ENCODE measurements at regions not wholly inside any gene's neighbourhood (a gene's known extent, or its start where the extent isn't known, plus 50 kb on each side); places are given as distances from the start of the nearest gene placed in this dataset.
"Not testable (repeated sequence)": the region's sequence is repeated elsewhere in the genome, so short reads cannot be mapped to it uniquely, and the experiment has no call there.

GRCh38 chr9:30058463-30058862, 2326.0 kb upstream of the ACO1 start:
- no peak for DNase-seq (ENCODE audit: low read depth, low spot score)
- H3K9ac ChIP-seq (ENCODE audit: insufficient read length, low read depth) = no peak overlapping the region
- H3K4me3 ChIP-seq (ENCODE audit: insufficient read length, low read depth) = no peak overlapping the region
- no peaks in the 10 kb centered on the region for H3K4me1 ChIP-seq (ENCODE audit: insufficient read depth, insufficient read length)
- no peaks in the 10 kb centered on the region for H3K27me3 ChIP-seq (ENCODE audit: insufficient read depth, insufficient read length)
- TF ChIP-seq YY1 (IDR thresholded peaks at IDR 0.05; ENCODE audit: insufficient read depth, insufficient read length) = no peak
- no peaks in the 10 kb centered on the region for H3K9me3 ChIP-seq (ENCODE audit: insufficient read depth, low read length)
- no peaks in the 10 kb centered on the region for H3K36me3 ChIP-seq (ENCODE audit: insufficient read depth, insufficient read length, low read length)

GRCh38 chr9:30060976-30061375, 2323.5 kb upstream of the ACO1 start:
- DNase-seq (ENCODE audit: low read depth, low spot score) = no peak
- no peaks in the 10 kb centered on the region for H3K9me3 ChIP-seq (ENCODE audit: insufficient read depth, low read length)
- H3K4me3 ChIP-seq (ENCODE audit: insufficient read length, low read depth) = no peak overlapping the region
- no peaks in the 10 kb centered on the region for H3K4me1 ChIP-seq (ENCODE audit: insufficient read depth, insufficient read length)
- no peak overlapping the region for H3K9ac ChIP-seq (ENCODE audit: insufficient read length, low read depth)
- TF ChIP-seq YY1 (IDR thresholded peaks at IDR 0.05; ENCODE audit: insufficient read depth, insufficient read length) = no peak
- TF ChIP-seq ZNF274 (IDR thresholded peaks at IDR 0.05; ENCODE audit: low read depth, low read length) = no peak
- no peak for TF ChIP-seq SUZ12 (IDR thresholded peaks at IDR 0.05; ENCODE audit: extremely low read depth, insufficient read depth, insufficient read length)
- no peaks in the 10 kb centered on the region for H3K36me3 ChIP-seq (ENCODE audit: insufficient read depth, insufficient read length, low read length)
- H3K27me3 ChIP-seq (ENCODE audit: insufficient read depth, insufficient read length) = no peaks in the 10 kb centered on the region

- H3K4me1 ChIP-seq (ENCODE audit: insufficient read depth, insufficient read length) = no peaks in the 10 kb centered on the region
- TF ChIP-seq ZNF274 (IDR thresholded peaks at IDR 0.05; ENCODE audit: low read depth, low read length) (no peak), SUZ12 (IDR thresholded peaks at IDR 0.05; ENCODE audit: extremely low read depth, insufficient read depth, insufficient read length) (no peak), YY1 (IDR thresholded peaks at IDR 0.05; ENCODE audit: insufficient read depth, insufficient read length) (no peak)
- H3K9me3 ChIP-seq (ENCODE audit: insufficient read depth, low read length) = no peaks in the 10 kb centered on the region
- DNase-seq (ENCODE audit: low read depth, low spot score) = no peak
- no peak overlapping the region for H3K9ac ChIP-seq (ENCODE audit: insufficient read length, low read depth)
- H3K36me3 ChIP-seq (ENCODE audit: insufficient read depth, insufficient read length, low read length) = no peaks in the 10 kb centered on the region
- no peak overlapping the region for H3K4me3 ChIP-seq (ENCODE audit: insufficient read length, low read depth)
- H3K27me3 ChIP-seq (ENCODE audit: insufficient read depth, insufficient read length) = no peaks in the 10 kb centered on the region
These were observed 2318.6 kb upstream of the ACO1 start for GRCh38 chr9:30065888-30066287.

DNA sequence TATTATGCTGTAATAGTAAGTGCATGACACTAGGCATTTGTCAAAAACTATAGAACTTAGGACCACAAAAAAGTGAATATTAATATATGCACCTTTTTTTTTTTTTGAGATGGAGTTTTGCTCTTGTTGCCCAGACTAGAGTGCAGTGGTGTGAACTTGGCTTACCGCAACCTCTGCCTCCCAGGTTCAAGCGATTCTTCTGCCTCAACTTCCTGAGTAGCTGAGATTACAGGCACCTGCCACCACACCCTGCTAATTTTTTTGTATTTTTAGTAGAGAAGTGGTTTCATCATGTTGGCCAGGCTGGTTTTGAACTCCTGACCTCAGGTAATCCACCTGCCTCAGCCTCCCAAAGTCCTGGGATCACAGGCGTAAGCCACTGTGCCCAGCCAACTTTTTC, 2315.2 kb upstream of the ACO1 start:
- not testable (repeated sequence) for H3K27me3 ChIP-seq (ENCODE audit: insufficient read depth, insufficient read length); H3K4me3 ChIP-seq (ENCODE audit: insufficient read length, low read depth); H3K36me3 ChIP-seq (ENCODE audit: insufficient read depth, insufficient read length, low read length); H3K4me1 ChIP-seq (ENCODE audit: insufficient read depth, insufficient read length); H3K9me3 ChIP-seq (ENCODE audit: insufficient read depth, low read length); DNase-seq (ENCODE audit: low read depth, low spot score); H3K9ac ChIP-seq (ENCODE audit: insufficient read length, low read depth)

- H3K36me3 ChIP-seq (ENCODE audit: insufficient read depth, insufficient read length, low read length) = no peaks in the 10 kb centered on the region
- no peaks in the 10 kb centered on the region for H3K27me3 ChIP-seq (ENCODE audit: insufficient read depth, insufficient read length)
- no peaks in the 10 kb centered on the region for H3K4me1 ChIP-seq (ENCODE audit: insufficient read depth, insufficient read length)
- peaks cover 6% of the 10 kb centered on the region; the same call in 1 of the 2 replicates for H3K9me3 ChIP-seq (ENCODE audit: insufficient read depth, low read length)
- H3K4me3 ChIP-seq (ENCODE audit: insufficient read length, low read depth) = no peak overlapping the region
- H3K9ac ChIP-seq (ENCODE audit: insufficient read length, low read depth) = no peak overlapping the region
- no peak for DNase-seq (ENCODE audit: low read depth, low spot score)
- TF ChIP-seq ZNF274 (IDR thresholded peaks at IDR 0.05; ENCODE audit: low read depth, low read length) = no peak
These were observed 2309.4 kb upstream of the ACO1 start for GRCh38 chr9:30075022-30075421.

GRCh38 chr9:30075451-30076199, 2308.8 kb upstream of the ACO1 start:
- H3K9ac ChIP-seq (ENCODE audit: insufficient read length, low read depth) = no peak overlapping the region
- no peak for TF ChIP-seq ZNF274 (IDR thresholded peaks at IDR 0.05; ENCODE audit: low read depth, low read length)
- no peak for TF ChIP-seq SUZ12 (IDR thresholded peaks at IDR 0.05; ENCODE audit: extremely low read depth, insufficient read depth, insufficient read length)
- TF ChIP-seq YY1 (IDR thresholded peaks at IDR 0.05; ENCODE audit: insufficient read depth, insufficient read length) = no peak
- no peak overlapping the region for H3K4me3 ChIP-seq (ENCODE audit: insufficient read length, low read depth)
- no peaks in the 10 kb centered on the region for H3K27me3 ChIP-seq (ENCODE audit: insufficient read depth, insufficient read length)
- peaks cover 6% of the 10 kb centered on the region; the same call in 1 of the 2 replicates for H3K9me3 ChIP-seq (ENCODE audit: insufficient read depth, low read length)
- DNase-seq (ENCODE audit: low read depth, low spot score) = no peak
- H3K4me1 ChIP-seq (ENCODE audit: insufficient read depth, insufficient read length) = no peaks in the 10 kb centered on the region
- H3K36me3 ChIP-seq (ENCODE audit: insufficient read depth, insufficient read length, low read length) = no peaks in the 10 kb centered on the region

DNA sequence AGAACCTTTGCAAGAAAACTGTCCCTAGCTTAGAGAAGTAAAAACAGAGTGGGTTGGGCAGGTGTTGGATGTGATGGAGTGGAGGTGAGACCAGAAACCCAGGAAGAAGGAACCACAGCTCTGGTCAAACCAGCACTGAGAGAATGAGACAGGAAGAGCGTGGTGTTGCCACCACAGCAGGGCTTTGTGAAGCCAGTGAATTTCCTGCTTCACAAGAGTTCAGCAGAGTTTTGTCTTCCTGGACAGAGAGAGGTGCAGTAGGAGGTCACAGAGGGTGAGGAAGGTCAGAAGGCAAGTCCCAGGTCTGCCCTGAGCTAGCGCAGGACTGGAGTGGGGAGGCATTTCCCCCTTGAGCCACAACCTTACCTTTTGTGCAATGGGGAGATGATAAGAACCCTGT, 2306.2 kb upstream of the ACO1 start:
- Histone ChIP-seq H3K9ac (ENCODE audit: insufficient read length, low read depth) (no peak overlapping the region), H3K4me3 (ENCODE audit: insufficient read length, low read depth) (no peak overlapping the region), H3K27me3 (ENCODE audit: insufficient read depth, insufficient read length) (no peaks in the 10 kb centered on the region), H3K9me3 (ENCODE audit: insufficient read depth, low read length) (peaks cover 6% of the 10 kb centered on the region; the same call in 1 of the 2 replicates), H3K36me3 (ENCODE audit: insufficient read depth, insufficient read length, low read length) (no peaks in the 10 kb centered on the region), H3K4me1 (ENCODE audit: insufficient read depth, insufficient read length) (no peaks in the 10 kb centered on the region)
- no peak for TF ChIP-seq ZNF274 (IDR thresholded peaks at IDR 0.05; ENCODE audit: low read depth, low read length)
- TF ChIP-seq YY1 (IDR thresholded peaks at IDR 0.05; ENCODE audit: insufficient read depth, insufficient read length) = no peak
- no peak for TF ChIP-seq SUZ12 (IDR thresholded peaks at IDR 0.05; ENCODE audit: extremely low read depth, insufficient read depth, insufficient read length)
- DNase-seq (ENCODE audit: low read depth, low spot score) = no peak

DNA sequence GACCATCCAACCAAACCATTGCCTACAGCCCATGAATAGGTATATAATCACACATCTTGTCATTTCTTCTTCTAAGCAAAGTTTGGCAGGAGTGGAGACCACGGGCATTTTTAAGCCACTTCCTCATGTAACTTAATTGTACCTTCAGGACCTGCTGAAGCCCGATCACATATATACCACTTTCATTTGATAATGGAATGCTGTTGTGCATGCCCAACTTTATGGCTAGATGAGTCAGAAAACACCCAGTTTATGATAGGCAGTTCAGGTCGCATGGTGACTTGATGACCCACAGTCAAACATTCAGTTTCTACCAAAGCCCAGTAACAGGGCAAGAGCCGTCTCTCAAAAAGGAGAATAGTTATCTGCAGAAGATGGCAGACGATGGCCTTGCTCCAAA, 2295.0 kb upstream of the ACO1 start:
- no peaks in the 10 kb centered on the region for H3K4me1 ChIP-seq (ENCODE audit: insufficient read depth, insufficient read length)
- no peaks in the 10 kb centered on the region for H3K27me3 ChIP-seq (ENCODE audit: insufficient read depth, insufficient read length)
- DNase-seq (ENCODE audit: low read depth, low spot score) = no peak
- no peaks in the 10 kb centered on the region for H3K9me3 ChIP-seq (ENCODE audit: insufficient read depth, low read length)
- H3K9ac ChIP-seq (ENCODE audit: insufficient read length, low read depth) = no peak overlapping the region
- TF ChIP-seq YY1 (IDR thresholded peaks at IDR 0.05; ENCODE audit: insufficient read depth, insufficient read length) = no peak
- TF ChIP-seq SUZ12 (IDR thresholded peaks at IDR 0.05; ENCODE audit: extremely low read depth, insufficient read depth, insufficient read length) = no peak
- TF ChIP-seq ZNF274 (IDR thresholded peaks at IDR 0.05; ENCODE audit: low read depth, low read length) = no peak
- H3K36me3 ChIP-seq (ENCODE audit: insufficient read depth, insufficient read length, low read length) = no peaks in the 10 kb centered on the region
- H3K4me3 ChIP-seq (ENCODE audit: insufficient read length, low read depth) = no peak overlapping the region

Data from NT2/D1 (cell line).